ENCODE measurements at regions not wholly inside any gene's neighbourhood (a gene's known extent, or its start where the extent isn't known, plus 50 kb on each side); places are given as distances from the start of the nearest gene placed in this dataset.
"Not testable (repeated sequence)": the region's sequence is repeated elsewhere in the genome, so short reads cannot be mapped to it uniquely, and the experiment has no call there.

GRCh38 chr20:47844568-47844906 is 59.3 kb upstream of the SULF2 start:
- not testable (repeated sequence) for DNase-seq

- DNase-seq: no peak
Measured at GRCh38 chr20:47843886-47844567, 58.7 kb upstream of the SULF2 start.

- DNase-seq: not testable (repeated sequence)
Measured at GRCh38 chr20:47842950-47843349, 57.7 kb upstream of the SULF2 start.

GRCh38 chr20:47842004-47842403 is 56.7 kb upstream of the SULF2 start:
- not testable (repeated sequence) for DNase-seq

GRCh38 chr20:47836256-47836817 is 51.1 kb upstream of the SULF2 start:
- not testable (repeated sequence) for DNase-seq
